ENCODE measurements at regions not wholly inside any gene's neighbourhood (a gene's known extent, or its start where the extent isn't known, plus 50 kb on each side); places are given as distances from the start of the nearest gene placed in this dataset.

DNA sequence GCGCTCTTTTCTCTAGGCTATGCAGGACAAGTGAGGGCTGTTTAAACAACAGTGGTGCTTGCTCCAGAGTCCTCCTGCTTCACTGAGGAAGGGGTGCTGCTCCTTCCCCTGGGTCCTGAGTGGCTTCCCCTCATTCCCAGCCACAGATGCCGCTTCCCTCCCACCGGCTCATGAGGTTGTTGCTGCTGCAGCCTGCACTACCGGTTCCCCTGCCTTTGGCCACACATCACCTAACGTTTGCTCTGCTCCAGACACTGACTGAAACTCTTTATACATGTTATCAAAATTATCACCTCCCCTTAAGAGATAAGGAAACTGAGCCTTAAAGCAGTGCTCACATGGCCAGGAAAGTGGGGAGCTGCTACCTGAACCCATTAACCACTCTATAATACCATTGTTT lies 130.8 kb upstream of the LGALSL start:
- DNase-seq: no peak

DNA sequence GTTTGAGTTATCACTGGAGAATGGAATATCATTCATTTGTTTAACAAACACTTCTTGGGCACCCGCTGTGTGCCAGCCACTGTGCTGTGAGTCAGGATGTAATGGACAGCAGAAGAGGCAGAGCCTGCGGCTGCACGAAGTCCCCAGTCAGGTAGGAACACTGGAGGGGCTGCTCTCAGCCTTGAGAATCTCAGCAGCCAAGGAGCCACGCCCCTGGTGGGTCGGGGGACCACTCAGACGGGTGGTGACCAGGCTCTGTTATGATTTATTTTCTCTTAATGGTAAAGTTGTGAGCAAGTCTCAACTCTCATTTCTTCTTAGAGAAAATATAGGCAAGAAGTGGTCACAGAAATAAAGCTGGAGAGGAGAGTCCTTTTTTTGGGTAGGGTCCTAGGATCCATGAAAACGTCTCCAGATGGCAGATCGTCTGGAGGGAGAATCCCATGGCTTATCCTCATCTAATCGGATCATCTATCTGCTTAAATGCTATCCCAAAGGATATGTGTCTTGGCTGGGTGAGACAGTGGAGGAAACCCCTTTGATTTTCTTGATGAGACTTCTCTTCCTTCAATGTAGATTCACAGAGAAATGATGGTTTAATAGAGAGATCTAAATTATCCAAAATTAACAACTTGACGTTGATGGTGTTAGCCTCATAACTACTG lies 129.1 kb upstream of the LGALSL start:
- no peak for DNase-seq

GRCh38 chr2:64325477-64325851 lies 128.5 kb upstream of the LGALSL start:
- DNase-seq: no peak

GRCh38 chr2:64325852-64326577 lies 127.9 kb upstream of the LGALSL start:
- DNase-seq: no peak

GRCh38 chr2:64326578-64327050 lies 127.3 kb upstream of the LGALSL start:
- no peak for DNase-seq

GRCh38 chr2:64327129-64327509 lies 126.8 kb upstream of the LGALSL start:
- DNase-seq: no peak

DNA sequence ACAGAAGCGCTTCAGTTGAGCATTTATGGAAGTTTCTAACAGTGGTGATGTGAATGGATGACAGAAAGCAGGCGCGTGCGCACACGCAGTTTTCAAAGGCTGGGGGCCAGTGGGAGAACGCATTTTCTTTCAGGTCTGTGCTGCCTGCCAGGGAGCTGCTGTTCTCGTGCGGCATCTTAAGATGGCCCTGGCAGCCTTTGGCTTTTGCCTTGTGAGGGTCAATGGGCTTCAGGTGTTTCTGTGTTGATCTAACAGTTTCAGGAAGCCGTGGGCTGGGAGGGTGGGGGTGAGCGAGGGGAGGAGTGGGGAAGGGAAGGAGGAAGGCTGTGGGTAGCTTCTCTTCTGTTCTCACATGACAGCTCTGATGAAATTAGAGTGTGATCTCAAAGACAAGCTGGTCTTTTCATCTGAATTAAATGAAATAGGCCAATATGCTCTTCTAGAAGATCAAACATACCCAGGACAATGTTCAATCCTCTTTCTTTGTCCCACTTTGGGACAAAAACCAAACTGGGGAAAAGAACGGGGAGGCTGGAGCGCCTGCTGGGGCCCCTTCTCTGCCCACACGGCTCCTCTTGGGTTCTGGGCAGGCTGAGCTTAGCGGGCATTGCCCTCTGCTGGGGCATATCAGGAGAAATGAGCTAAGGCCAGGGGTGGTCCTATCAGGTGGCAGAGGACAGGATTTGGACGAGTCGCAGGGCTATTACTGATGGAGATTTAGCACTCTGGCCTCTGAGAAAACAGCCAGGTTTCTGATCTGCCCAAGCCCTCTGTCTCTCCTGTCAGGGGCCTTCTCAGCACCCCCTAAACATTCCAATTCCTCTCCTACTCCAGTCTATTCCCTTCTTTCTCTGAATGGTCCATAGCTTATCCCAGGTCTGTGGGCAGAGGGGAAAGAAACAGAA lies 126.2 kb upstream of the LGALSL start:
- peak; percentile 13 for DNase-seq

GRCh38 chr2:64328415-64328722 lies 125.6 kb upstream of the LGALSL start:
- DNase-seq: no peak

DNA sequence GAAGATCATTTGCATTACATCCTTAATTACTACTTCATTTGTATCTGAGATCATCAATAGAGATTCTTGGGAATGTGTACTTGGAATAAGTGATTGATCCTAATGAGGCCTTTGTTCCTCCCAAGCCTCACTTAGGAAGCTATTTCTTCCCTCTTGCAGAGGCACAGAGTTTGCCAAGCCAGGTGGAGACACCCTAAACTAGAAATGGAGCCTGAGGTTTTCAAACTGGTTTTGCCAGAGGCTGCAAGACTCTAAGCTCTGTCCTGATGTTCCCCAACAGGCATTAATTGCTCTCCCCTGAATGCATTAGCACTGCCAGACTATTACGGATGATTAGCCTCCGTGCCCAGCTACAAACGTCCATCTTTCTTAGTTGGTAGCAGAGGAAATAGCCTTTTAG lies 125.2 kb upstream of the LGALSL start:
- no peak for DNase-seq

DNA sequence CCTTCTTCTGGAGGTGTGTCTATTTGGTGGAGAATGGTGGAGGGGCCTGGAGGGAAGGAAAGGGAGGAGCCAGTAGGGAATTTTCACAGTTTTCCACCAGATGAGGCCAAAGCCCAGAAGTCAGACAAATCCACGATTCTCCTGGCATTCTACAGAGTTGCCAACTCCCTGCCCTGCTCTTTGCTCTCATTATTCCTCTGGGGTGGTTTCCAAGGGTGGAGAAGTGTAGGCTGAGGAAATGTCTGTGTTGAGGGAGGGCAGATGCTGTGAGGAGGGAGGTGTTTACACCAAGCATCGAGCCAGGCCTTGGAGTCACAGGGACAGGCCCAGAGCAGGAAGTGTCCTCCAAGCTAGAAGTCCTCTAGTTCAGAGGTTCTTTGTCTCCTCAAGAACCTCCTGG lies 124.1 kb upstream of the LGALSL start:
- no peak for DNase-seq

GRCh38 chr2:64330281-64331113 lies 123.5 kb upstream of the LGALSL start:
- DNase-seq: peak; percentile 91

DNA sequence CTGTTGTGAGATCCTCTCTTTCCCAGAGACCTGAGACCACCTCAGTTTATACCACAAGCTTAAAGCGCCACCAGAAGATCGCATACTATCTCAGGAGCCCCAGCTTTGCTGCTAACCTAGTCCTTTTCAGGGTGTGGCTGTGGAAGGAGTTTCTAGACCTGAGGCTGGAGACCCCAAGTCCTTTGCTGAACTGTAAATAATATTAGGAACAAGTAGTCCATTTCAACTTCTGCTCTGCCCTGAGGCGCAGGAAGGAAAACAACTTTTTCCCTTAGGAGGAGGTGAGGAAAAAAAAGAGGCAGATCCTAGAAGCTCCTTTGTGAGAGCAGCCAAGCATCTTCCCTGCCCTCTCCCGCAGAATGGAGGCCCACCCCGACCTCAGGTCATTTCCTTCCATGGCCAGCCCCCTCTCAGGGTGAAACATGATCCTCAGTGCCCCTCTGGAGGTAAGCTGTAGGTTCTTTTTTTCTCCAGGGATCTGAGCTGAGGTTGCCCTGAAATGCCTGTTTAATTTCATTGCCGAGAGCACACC lies 122.8 kb upstream of the LGALSL start:
- DNase-seq: no peak

DNA sequence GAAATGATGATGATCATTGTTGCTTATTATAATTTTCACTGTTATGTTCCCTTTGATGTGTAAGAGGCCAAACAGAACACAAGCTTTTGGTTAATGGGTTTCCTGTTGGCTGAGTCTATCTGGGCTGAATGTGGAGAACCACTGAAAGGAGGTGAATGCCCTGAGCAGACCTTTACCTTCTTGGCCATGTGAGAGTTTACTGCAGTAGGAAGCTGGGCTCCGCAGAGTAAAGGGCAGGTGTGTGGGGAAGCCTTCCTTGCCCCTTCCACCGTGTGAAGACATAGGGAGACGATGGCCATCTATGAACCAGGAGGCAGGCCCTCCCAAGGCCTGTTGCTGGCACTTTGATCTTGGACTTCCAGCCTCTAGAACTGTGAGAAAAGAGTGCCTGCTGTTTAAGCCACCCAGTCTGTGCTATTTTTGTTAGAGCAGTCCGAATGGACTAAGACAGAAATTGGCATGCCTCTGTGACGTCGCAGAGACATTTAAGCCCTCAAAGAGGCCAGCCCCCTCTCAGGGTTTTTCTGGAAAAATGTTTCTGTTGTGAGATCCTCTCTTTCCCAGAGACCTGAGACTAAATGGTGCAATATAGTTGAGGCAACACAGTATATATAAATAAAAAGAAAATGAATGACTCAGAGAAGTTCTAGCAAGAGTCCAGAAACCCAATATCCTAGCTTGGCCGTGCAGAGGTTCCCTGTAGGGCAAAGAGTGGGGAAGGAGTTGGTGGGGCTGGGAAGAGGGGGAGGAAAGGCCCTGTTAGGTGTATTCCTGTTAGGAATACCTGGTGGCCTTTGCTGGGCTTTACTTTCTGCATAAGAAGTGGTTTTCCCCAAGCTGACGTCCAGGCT lies 121.9 kb upstream of the LGALSL start:
- no peak for DNase-seq

DNA sequence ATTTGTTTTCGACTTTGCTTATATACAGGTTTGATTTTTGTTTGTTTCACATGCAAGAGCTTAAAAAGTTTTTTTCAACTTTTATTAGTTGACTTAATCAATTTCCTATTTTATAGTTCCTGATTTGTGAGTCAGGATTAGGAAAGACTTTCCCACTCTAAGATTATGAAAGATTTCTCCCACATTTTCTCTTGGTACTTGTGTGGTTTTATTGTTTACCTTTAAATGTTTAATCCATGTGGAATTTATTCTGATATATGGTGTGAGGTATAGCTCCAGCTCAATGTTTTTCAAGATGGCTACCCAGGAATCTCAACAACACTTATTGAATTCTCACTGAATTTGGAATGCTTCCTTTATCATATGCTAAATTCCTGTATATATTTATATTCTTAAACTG lies 117.8 kb upstream of the LGALSL start:
- no peak for DNase-seq

DNA sequence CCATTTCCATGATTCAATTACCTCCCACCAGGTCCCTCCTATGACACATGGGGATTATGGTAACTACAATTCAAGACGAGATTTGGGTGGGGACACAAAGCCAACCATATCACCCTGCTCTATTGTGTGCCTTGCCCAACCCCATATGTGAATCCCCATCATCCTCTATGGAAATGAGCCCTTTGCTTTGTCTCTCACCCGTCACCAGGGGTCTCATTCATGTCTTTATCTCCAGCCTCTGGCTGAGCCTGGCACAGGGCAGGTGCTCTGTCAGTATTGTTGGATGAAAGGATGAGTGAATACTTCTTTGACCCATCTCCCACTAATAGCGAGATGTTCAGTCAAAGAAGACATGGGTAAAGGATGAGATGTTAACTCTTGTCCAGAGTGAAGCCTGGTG lies 116.6 kb upstream of the LGALSL start:
- DNase-seq: no peak

GRCh38 chr2:64338108-64338507 lies 115.9 kb upstream of the LGALSL start:
- DNase-seq: no peak

GRCh38 chr2:64338910-64339500 lies 115.0 kb upstream of the LGALSL start:
- no peak for DNase-seq

- DNase-seq: no peak
These were observed 112.5 kb upstream of the LGALSL start for GRCh38 chr2:64341461-64341860.

GRCh38 chr2:64342195-64343099 lies 111.5 kb upstream of the LGALSL start:
- no peak for DNase-seq

GRCh38 chr2:64344999-64345576 lies 108.9 kb upstream of the LGALSL start:
- no peak for DNase-seq
